GM12891 (cell line): ENCODE measurements at regions not wholly inside any gene's neighbourhood (a gene's known extent, or its start where the extent isn't known, plus 50 kb on each side); places are given as distances from the start of the nearest gene placed in this dataset.

ENCODE experiments used
- POLR2A ChIP-seq: IDR thresholded peaks from 2 replicates; pipeline ENCODE4 v1.6.1; 2011; ENCODE audit warnings: low read depth, low read length, control low read depth
- TAF1 ChIP-seq: IDR thresholded peaks from 2 replicates; pipeline ENCODE4 v1.6.1; 2011; ENCODE audit warnings: low read depth, low read length, control low read depth

GRCh38 chr2:4832642-4833041 lies 859.5 kb upstream of the SOX11 start:
- no peak for TF ChIP-seq POLR2A
- TF ChIP-seq TAF1 = no peak
